ENCODE measurements at regions not wholly inside any gene's neighbourhood (a gene's known extent, or its start where the extent isn't known, plus 50 kb on each side); places are given as distances from the start of the nearest gene placed in this dataset.

- ChIA-PET CTCF (ENCODE audit: unreplicated experiment) (no interaction called here), POLR2A (interaction anchor here (0.6 kb wide), 1 partner anchor 924 kb away, joined by 4 read pairs; no protein-coding TSS in a partner anchor)
These were observed 98.8 kb downstream of the ADRA2C start for GRCh38 chr4:3864742-3865721.

DNA sequence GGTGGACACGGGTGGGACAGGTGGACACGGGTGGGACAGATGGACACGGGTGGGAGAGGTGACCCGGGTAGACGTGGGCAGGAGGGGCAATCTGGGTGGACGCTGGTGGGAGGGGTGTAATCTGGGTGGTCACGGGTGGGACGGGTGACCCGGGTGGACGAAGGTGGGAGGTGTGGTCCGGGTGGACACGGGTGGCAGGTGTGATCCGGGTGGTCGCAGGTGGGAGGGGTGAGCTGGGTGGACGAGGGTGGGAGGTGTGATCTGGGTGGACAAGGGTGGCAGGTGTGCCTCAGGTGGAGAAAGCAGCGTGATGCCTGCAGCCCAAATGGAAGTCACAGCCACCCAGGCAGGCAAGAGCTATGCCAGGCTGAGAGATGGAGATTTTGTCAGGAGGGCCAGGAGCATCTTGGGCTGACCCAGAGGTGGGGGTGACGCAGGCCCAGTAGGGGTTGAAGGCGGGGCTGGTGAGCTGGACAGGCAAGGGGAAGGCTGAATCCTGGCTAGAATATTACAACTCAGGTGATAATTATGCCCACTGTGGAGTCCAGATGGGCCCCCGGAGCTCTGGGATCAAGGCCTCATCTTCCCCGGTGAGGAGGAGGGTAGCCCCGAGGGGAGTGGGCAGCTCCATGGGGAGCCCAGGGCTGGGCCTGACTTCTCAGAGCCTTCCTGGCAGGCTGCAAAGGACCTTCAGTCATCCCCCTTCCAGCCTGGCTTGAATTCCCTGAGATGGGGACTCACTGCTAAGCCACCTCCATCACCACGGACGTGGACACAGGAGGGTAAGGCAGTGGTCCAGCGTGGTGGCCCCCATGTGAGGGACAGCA, 100.0 kb downstream of the ADRA2C start:
- H3K36me3 ChIP-seq (ENCODE audit: insufficient read depth, low read length), result no peaks in the 10 kb centered on the region
- H3K79me2 ChIP-seq (ENCODE audit: insufficient read depth, low read depth, low read length), result no peaks in the 10 kb centered on the region
- no TSS peak for BruUV-seq (replicated peaks)
- H3K27ac ChIP-seq (ENCODE audit: low read depth, low read length, poor library complexity, severe bottlenecking), result no peak overlapping the region
- H3K4me1 ChIP-seq (ENCODE audit: insufficient read depth, low read length, poor library complexity, severe bottlenecking), result no peaks in the 10 kb centered on the region
- ChIA-PET POLR2A (interaction anchor here (0.6 kb wide), 1 partner anchor 923 kb away, joined by 4 read pairs; no protein-coding TSS in a partner anchor), CTCF (ENCODE audit: unreplicated experiment) (no interaction called here)
- no peaks in the 10 kb centered on the region for H3K9me3 ChIP-seq (ENCODE audit: low read length)
- no peaks in the 10 kb centered on the region for H4K20me1 ChIP-seq (ENCODE audit: insufficient read depth, low read length)
- no peak overlapping the region for H3K4me2 ChIP-seq (ENCODE audit: low read length)
- H3K4me3 ChIP-seq (ENCODE audit: low read depth, low read length, poor library complexity, severe bottlenecking), result no peak overlapping the region
- TF ChIP-seq EZH2phosphoT487 (IDR thresholded peaks at IDR 0.05; ENCODE audit: borderline replicate concordance, low read depth, low read length) (no peak), CTCF (conservative IDR thresholded peaks at IDR 0.05; ENCODE audit: low read length) (no peak)
- intact Hi-C loops (cut with micrococcal nuclease; ENCODE audit: unreplicated experiment), result no loop called here
- no peak for DNase-seq (ENCODE audit: low spot score)
- no peak overlapping the region for H2AFZ ChIP-seq (ENCODE audit: low read length)
- no peaks in the 10 kb centered on the region for H3K9me2 ChIP-seq (ENCODE audit: insufficient read depth, low read length)

More at GRCh38 chr4:3864742-3865721, 98.8 kb downstream of the ADRA2C start:
- TF ChIP-seq EZH2phosphoT487 (IDR thresholded peaks at IDR 0.05; ENCODE audit: borderline replicate concordance, low read depth, low read length) (no peak), CTCF (conservative IDR thresholded peaks at IDR 0.05; ENCODE audit: low read length) (no peak)
- Histone ChIP-seq H4K20me1 (ENCODE audit: insufficient read depth, low read length) (no peaks in the 10 kb centered on the region), H3K4me2 (ENCODE audit: low read length) (no peak overlapping the region), H3K4me3 (ENCODE audit: low read depth, low read length, poor library complexity, severe bottlenecking) (no peak overlapping the region), H3K79me2 (ENCODE audit: insufficient read depth, low read depth, low read length) (no peaks in the 10 kb centered on the region), H3K36me3 (ENCODE audit: insufficient read depth, low read length) (no peaks in the 10 kb centered on the region), H3K9me3 (ENCODE audit: low read length) (no peaks in the 10 kb centered on the region), H3K27ac (ENCODE audit: low read depth, low read length, poor library complexity, severe bottlenecking) (no peak overlapping the region), H2AFZ (ENCODE audit: low read length) (no peak overlapping the region), H3K4me1 (ENCODE audit: insufficient read depth, low read length, poor library complexity, severe bottlenecking) (no peaks in the 10 kb centered on the region), H3K9me2 (ENCODE audit: insufficient read depth, low read length) (no peaks in the 10 kb centered on the region)
- BruUV-seq (replicated peaks), result no TSS peak
- intact Hi-C loops (cut with micrococcal nuclease; ENCODE audit: unreplicated experiment), result no loop called here
- no peak for DNase-seq (ENCODE audit: low spot score)

Data from OCI-LY7 (cell line).